Kidney (tissue), 13 donors: ENCODE measurements at regions not wholly inside any gene's neighbourhood (a gene's known extent, or its start where the extent isn't known, plus 50 kb on each side); places are given as distances from the start of the nearest gene placed in this dataset.

Experiments used
- DNase-seq, 5 donors: peaks; one replicate each; pipeline ENCODE4 v3.0.0-alpha.2; 2013 to 2020
- FAIRE-seq: peaks from 2 replicates; lab custom pipeline; 2012; peaks lifted over from hg19 to GRCh38; lab: Jason Lieb, UNC
- H3K27ac ChIP-seq, 2 donors: one replicate each; pipeline ENCODE4 v1.7.0; 2013; ENCODE audit warnings: low read depth in 2 of 2, low read length in 2 of 2, inconsistent platforms in 1 of 2
- H3K27me3 ChIP-seq: one replicate; pipeline ENCODE4 v1.7.1; 2013; ENCODE audit warnings: low read length, inconsistent platforms; ENCODE audit not compliant: control insufficient read depth, insufficient read depth
- H3K36me3 ChIP-seq, 3 donors: one replicate each; pipeline versions ENCODE4 v1.7.0 to v1.7.1; 2013; ENCODE audit warnings: low read length in 3 of 3, control low read depth in 1 of 3, inconsistent platforms in 1 of 3; ENCODE audit not compliant: insufficient read depth in 3 of 3, control insufficient read depth in 2 of 3
- H3K4me1 ChIP-seq, 3 donors: one replicate each; pipeline versions ENCODE4 v1.7.0 to v1.7.1; 2013; ENCODE audit warnings: low read length in 3 of 3, inconsistent platforms in 1 of 3, low read depth in 1 of 3; ENCODE audit not compliant: control insufficient read depth in 2 of 3, insufficient read depth in 2 of 3
- H3K4me3 ChIP-seq, 3 donors: one replicate each; pipeline versions ENCODE4 v1.7.0 to v1.8.1; 2013; ENCODE audit warnings: low read length in 3 of 3, control low read depth in 1 of 3, inconsistent platforms in 1 of 3
- H3K9ac ChIP-seq, 3 donors: one replicate each; pipeline versions ENCODE4 v1.7.0 to v1.7.1; 2013; ENCODE audit warnings: low read length in 3 of 3, control low read depth in 1 of 3, inconsistent platforms in 1 of 3
- H3K9me3 ChIP-seq, 3 donors: one replicate each; pipeline versions ENCODE4 v1.7.0 to v1.7.1; 2013; ENCODE audit warnings: low read length in 3 of 3, control low read depth in 1 of 3, inconsistent platforms in 1 of 3; ENCODE audit not compliant: control insufficient read depth in 2 of 3, insufficient read depth in 1 of 3
- CTCF ChIP-seq: IDR thresholded peaks from 3 replicates; pipeline ENCODE4 v1.5.1; 2012; ENCODE audit warnings: mild to moderate bottlenecking, moderate library complexity, borderline replicate concordance; ENCODE audit not compliant: insufficient read depth; ENCODE audit errors: extremely low read depth
- intact Hi-C: fragments of 100-400 bp; cut with DNase I; formaldehyde crosslinking; loops from one replicate; pipeline ENCODE4 v1.11.1; 2022
- donor health status: control.
- donor health status: control.
- donor health status: control.
- donor health status: control.
- donor health status: control.
- donor health status: DM: yes; HTN: yes; CAD: no.
- donor health status: Normal renal cell carcinoma (clear cell type).

DNA sequence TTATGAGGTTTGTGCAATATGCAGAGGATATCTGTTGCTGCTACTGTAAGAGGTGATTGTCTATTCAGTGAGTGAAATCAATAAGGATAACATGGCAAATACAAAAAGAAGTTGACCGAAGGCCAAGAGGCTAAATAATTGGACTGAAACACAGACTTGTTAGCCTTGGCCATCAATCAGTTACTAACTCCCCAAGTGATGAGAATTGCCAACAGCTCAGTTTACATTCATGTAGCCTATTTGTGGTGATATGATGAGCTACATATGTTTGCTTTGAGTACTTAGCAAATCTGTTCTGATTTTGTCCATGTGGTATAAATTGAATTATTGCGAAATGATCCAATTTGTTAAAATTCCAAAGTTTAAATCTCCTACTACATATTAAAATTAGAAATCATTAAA lies 68.6 kb upstream of the VAV3 start:
- Histone ChIP-seq H3K4me1 (peaks cover 0 to 9% (median 2%) of the 10 kb centered on the region in 3 donors), H3K27me3 (no peaks in the 10 kb centered on the region), H3K9ac (no peak overlapping the region), H3K9me3 (no peaks in the 10 kb centered on the region), H3K27ac (no peak overlapping the region), H3K4me3 (no peak overlapping the region), H3K36me3 (no peaks in the 10 kb centered on the region)
- TF ChIP-seq CTCF = no peak
- intact Hi-C loops = no loop called here
- no peak for FAIRE-seq
- no peak for DNase-seq

DNA sequence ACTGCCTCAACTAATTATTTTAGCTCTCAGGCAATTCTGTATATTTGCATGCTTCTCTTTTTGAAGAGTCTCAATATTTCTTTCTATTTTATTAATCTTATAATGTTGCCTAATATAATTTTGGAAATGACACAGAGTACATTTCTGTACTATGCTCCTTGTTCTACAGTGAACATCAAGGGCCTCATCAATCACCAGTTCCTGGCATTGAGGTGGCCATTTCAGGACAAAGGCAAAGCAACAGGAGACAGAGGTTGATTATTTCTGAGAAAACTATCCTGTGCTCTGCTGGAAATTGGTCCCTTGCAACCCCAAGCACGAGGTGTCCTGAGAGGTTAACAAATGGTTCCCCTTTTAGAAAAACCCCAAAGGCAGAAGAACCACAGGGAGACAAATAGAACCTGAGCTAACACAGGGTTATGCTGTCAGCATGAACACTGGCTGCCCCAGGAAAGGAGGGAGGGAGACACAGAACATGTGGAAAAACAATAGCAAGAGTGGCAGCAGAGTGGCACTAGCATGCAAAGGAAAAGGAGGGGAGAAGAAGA lies 63.9 kb upstream of the VAV3 start:
- H3K9me3 ChIP-seq = no peaks in the 10 kb centered on the region
- intact Hi-C loops = no loop called here
- no peak for TF ChIP-seq CTCF

DNA sequence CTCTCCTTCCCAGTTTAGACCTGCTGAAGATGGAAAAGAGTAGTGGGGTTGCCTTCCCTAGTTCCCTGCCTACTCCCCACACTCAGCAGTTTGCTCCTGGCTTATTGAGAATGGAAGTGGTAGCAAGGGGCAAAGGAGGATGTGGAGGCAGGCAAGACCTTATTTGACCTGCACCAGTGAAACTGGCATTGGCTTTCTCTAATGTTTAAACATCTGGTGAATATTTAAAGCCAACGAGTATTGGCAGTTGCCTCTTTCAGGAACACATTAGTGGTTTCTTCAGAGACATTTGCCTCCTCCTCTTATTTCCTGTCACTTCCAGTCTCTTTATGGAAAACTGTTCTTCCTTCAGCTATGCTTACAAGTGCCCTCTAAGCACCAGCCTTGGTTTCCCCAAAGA lies 62.4 kb upstream of the VAV3 start:
- no peaks in the 10 kb centered on the region for H3K4me1 ChIP-seq
- no peaks in the 10 kb centered on the region for H3K9me3 ChIP-seq
- DNase-seq (no peak), FAIRE-seq (no peak)
- H3K4me3 ChIP-seq = no peak overlapping the region
- no peak overlapping the region for H3K27ac ChIP-seq
- intact Hi-C loops = no loop called here
- no peak for TF ChIP-seq CTCF
- H3K36me3 ChIP-seq = no peaks in the 10 kb centered on the region
- no peaks in the 10 kb centered on the region for H3K27me3 ChIP-seq
- no peak overlapping the region for H3K9ac ChIP-seq

More for the DNA sequence above, 63.9 kb upstream of the VAV3 start:
- FAIRE-seq (no peak), DNase-seq (no peak)
- Histone ChIP-seq H3K36me3 (no peaks in the 10 kb centered on the region), H3K9ac (no peak overlapping the region), H3K27me3 (no peaks in the 10 kb centered on the region), H3K27ac (no peak overlapping the region), H3K4me3 (no peak overlapping the region), H3K4me1 (no peaks in the 10 kb centered on the region)

- Histone ChIP-seq H3K36me3 (no peaks in the 10 kb centered on the region), H3K27me3 (no peaks in the 10 kb centered on the region), H3K4me3 (no peak overlapping the region), H3K9me3 (no peaks in the 10 kb centered on the region), H3K27ac (no peak overlapping the region), H3K4me1 (no peaks in the 10 kb centered on the region), H3K9ac (no peak overlapping the region)
- intact Hi-C loops = no loop called here
- TF ChIP-seq CTCF = no peak
- no peak for DNase-seq
- no peak for FAIRE-seq
These were observed 52.7 kb upstream of the VAV3 start for GRCh38 chr1:108017698-108018097.
